Activated T-cell treated with anti-CD3 and anti-CD28 coated beads, Interleukin-2, amount 50 U/mL, for 48 hours (primary cell): ENCODE measurements at regions not wholly inside any gene's neighbourhood (a gene's known extent, or its start where the extent isn't known, plus 50 kb on each side); places are given as distances from the start of the nearest gene placed in this dataset.

Experiments
- DNase-seq, 2 experiments: peaks; one replicate each; pipeline ENCODE4 v3.0.0-alpha.2; 2020

- no peak for DNase-seq
Measured at GRCh38 chr11:112625814-112626213, 335.4 kb upstream of the NCAM1 start.

GRCh38 chr11:112626731-112627130, 334.5 kb upstream of the NCAM1 start:
- no peak for DNase-seq

DNA sequence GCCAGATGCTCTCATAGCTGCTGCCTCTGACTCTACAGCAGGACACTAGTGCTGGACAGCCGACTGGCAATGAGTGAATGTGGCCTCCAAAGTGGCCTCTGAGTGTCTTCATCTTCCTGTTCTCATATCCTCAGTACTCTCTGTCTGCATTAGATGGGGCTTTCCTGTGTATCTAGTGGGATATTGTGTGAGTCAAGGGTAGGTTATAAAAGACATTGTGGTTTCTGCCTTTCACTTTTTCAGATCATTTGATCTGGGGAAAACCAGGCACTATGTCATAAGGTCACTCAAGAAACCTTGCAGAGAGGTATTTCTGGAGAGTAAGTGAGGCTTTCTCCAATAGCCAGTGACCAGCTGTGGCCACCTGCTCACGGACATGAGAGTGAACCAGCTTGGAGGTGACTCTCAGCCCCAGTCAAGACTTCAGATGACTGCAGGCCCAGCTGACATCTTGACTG, 333.6 kb upstream of the NCAM1 start:
- no peak for DNase-seq

DNA sequence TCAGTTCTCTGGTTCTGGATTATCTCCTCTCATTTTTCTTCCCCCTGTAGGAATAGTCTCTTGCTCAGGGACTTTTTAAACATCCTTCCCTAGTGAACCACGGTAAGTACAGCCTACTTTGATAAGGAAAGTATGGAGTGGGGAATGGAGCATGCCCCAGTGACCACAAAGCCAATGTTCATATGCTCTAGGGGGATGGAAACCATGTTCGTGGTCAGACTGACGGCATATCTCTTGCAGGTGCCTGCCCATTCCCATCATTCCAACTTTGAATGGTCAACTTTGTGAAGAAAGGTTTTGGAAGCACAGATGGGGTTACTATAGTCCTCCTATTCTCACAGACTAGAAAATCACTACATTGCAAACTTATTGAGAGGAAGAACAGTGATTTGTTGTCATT, 332.5 kb upstream of the NCAM1 start:
- DNase-seq: no peak

- no peak for DNase-seq
Measured at GRCh38 chr11:112630496-112630895, 330.7 kb upstream of the NCAM1 start.

- DNase-seq: no peak
Measured at GRCh38 chr11:112631333-112631732, 329.9 kb upstream of the NCAM1 start.

DNA sequence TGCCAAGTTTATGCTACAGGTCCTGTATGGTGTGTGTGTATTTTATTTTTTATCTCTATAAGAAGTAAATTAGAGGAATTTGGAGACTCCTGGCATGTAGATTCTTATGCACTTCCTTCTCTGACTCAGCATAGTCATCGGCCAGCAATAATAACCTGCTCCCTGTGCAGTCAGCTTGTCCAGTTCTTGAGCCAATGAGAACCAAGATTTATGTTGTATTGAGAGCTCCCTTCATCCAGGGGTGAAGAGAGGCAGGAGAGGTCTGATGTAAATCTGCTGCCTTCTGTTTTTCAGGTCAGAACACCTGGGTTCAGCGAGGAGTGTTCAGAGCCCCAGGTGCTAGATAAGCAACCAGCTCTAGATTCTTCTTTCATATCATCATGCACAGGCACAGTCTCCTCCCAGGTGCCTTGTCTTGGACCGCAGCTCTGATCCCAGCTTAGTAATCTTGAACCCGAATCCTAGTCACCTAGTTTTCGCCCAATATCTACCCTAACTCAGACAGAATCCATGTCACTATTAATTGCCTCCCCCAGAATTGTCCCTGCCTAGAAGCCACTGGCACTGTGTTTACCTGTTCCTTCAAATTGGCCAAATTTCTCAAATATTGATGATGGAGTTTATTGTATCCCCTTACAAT, 328.2 kb upstream of the NCAM1 start:
- no peak for DNase-seq

- DNase-seq: no peak
Measured at GRCh38 chr11:112634551-112634950, 326.7 kb upstream of the NCAM1 start.

- no peak for DNase-seq
Measured at GRCh38 chr11:112634995-112635737, 326.1 kb upstream of the NCAM1 start.

- no peak for DNase-seq
Measured at GRCh38 chr11:112637076-112637475, 324.1 kb upstream of the NCAM1 start.

DNA sequence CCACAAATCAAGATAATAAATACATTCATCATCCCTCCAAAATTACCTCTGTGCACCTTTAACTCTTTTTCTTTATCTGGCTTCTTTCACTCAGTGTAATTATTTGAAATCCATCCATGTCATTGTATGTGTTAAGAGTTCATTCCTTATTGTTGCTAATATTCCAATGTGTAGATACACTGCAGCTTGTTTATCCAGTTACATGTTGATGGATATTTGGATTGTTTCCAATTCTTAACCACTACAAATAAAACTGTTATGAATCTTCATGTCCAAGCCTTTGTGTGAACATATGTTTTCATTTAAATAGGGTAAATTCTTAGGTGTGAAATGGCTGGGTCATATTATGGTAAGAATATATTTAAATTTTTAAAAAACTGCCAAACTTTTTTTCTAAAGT, 323.3 kb upstream of the NCAM1 start:
- DNase-seq: no peak

- DNase-seq: no peak
Measured at GRCh38 chr11:112639469-112639868, 321.8 kb upstream of the NCAM1 start.

DNA sequence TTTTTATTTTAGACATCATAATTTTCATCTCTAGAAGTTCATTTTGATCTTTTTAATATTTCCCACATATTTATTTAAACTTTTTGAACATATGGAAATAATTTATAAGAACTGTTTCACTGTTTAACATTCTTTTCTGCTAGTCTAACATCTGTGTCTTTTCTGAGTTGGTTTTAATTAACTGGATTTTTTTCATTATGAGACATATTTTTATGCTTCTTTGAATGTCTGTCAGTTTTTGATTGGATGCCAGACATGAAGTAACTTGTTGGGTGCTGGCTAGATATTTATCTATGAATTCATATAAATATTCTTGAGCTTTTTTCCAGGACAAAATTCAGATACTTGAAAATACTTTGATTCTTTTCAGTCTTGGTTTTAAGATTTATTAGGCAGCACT, 317.8 kb upstream of the NCAM1 start:
- DNase-seq: no peak

DNA sequence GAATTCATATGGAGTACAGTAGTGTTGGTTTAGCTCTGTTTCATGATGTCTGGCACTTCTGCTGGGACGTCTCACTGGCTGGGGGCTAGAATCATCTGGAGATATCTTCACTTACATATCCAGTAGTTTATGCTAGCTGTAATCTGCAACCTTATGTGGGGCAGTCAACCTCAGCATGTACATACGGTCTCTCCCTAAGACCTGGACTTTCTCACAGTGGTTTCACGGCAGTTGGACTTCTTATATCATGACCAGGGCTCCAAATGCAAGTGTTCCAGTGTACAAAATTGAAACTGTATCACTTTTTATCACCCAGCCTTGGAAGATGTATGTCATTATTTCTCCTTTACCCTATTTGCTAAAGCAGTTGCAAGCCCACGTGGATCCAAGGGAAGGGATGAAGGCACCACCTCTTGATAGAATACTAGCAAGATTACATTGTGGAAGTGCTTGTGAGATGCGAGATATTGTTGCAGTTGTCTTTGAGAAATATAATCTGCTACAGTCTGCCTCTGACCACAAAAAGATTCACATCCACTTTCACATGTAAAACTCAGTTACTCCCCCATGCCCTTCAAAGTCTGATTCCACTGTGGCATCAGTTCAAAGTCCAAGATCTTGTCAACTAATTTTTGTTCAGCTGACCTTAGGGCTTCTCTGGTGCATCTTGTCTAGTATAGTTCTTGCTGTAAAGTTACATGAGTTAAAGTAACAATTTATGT, 316.6 kb upstream of the NCAM1 start:
- DNase-seq: no peak

- DNase-seq: no peak
Measured at GRCh38 chr11:112649856-112650255, 311.4 kb upstream of the NCAM1 start.

GRCh38 chr11:112650527-112650926, 310.7 kb upstream of the NCAM1 start:
- no peak for DNase-seq

DNA sequence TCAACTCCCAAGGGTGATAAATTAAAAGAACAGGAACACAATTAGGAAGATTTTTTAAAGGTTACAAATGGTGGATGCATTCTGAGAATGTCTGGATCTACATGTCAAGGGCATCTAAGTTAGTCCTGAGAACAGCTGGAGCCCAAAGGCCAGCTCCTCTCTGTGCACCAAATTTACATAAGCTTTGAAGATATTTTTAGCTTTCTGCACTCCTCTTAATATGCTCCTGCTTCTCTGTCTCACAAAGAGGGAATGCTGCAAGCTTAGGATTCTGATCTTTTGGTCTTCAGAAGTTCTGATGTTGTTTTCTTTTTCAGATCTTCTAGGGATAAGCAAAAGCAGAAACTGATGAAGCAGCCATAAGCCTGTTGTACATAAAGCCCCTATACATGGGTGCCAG, 309.8 kb upstream of the NCAM1 start:
- no peak for DNase-seq

- no peak for DNase-seq
Measured at GRCh38 chr11:112652786-112653390, 308.3 kb upstream of the NCAM1 start.

DNA sequence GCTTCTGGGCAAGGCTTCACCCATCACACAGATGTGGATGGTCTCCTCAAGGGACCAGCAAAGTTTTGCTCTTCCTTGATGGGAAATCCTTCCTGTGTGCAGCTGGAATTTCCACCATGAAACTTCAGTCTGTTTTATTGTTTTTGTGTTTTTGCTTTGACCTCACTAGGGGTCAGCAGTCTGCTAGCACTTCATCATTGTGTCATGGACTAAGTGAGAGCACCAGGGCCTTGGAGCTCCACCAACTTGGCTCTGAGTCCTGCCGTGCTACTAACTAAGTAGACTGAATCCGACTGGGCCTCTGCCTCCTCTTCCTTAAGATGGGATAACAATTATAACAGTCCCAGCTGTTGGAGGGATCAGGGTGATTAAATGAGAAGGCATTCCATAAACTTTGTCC, 305.8 kb upstream of the NCAM1 start:
- no peak for DNase-seq

GRCh38 chr11:112656772-112657428, 304.3 kb upstream of the NCAM1 start:
- no peak for DNase-seq

DNA sequence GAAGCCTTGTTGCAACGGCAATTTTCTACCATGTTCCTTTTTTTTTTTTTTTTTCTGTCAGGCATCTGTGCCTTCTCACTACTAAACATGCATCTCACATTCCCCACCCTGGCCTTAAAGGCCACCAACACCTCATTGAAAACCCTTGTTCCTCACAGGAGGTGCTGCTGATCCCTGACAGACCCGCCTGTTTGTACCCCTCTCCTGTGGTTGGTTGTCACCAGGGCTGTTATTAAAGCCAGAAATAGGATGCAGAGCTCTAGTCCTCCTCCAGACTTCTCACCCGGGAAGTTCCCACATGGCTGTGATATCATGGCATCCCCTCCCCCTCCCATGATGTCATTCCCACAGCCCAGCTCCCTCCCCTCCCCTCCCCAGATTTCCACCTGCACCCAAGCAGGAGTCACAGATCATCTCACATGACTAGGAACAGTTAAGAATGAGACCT, 302.8 kb upstream of the NCAM1 start:
- DNase-seq: no peak

DNA sequence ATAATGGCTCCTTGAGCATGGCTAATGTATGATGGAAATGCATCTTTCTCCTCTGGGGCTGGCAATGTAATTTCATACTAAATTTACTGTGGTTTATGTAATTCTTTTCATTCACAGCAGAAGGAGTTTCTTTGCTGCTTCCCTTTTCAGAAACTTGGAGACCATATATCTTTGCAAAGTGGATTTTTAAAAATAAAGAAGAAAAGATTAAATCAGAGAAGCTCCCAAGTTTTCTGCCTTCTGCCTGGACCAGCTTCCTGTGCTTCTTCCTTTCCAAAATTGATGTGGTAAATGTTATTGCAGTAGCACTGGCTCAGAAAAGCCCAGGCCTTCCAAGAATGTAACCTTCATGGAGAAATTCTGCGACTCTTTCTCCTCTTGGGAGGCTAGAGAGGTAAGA, 300.1 kb upstream of the NCAM1 start:
- no peak for DNase-seq

DNA sequence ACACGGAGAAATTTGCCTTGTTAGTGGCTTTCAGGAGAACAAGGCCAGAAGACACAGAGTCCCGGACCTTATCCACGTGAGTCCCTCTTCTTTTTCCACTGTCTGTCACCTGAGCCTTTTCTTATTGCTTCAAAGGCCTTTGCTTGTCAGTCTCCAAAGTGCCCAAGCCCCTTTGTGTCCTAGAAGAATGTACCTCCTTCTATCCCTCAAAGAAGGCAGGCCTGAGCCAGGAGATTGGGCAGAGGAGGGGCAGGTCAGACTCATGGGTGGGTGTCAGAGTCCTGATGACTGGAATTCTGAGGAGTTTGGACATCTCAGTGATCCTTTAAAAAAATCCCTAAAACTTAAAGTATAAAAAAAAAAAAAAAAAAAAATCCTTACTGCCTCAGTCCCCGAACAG, 299.6 kb upstream of the NCAM1 start:
- no peak for DNase-seq
